Uterus (tissue), 2 donors: ENCODE measurements at regions not wholly inside any gene's neighbourhood (a gene's known extent, or its start where the extent isn't known, plus 50 kb on each side); places are given as distances from the start of the nearest gene placed in this dataset.

Source experiments
- CTCF ChIP-seq, 4 experiments: fragments of 200-600 bp in 2 of 4; fragments of 450-650 bp in 2 of 4; sonication (generic) in 2 of 4; IDR thresholded peaks; one replicate each; pipeline ENCODE4 v1.5.1; 2016 to 2019; ENCODE audit warnings: antibody characterized with exemption in 4 of 4, mild to moderate bottlenecking in 2 of 4, moderate library complexity in 1 of 4
- POLR2A ChIP-seq, 2 donors: fragments of 450-650 bp; IDR thresholded peaks; one replicate each; pipeline ENCODE4 v1.6.1; 2016; ENCODE audit warnings: antibody characterized with exemption in 2 of 2, mild to moderate bottlenecking in 1 of 2, moderate library complexity in 1 of 2

- no peak for TF ChIP-seq CTCF (IDR thresholded peaks at IDR 0.05)
- no peak for TF ChIP-seq POLR2A (IDR thresholded peaks at IDR 0.05)
Observed at GRCh38 chr22:47556473-47556872, 794.0 kb downstream of the TBC1D22A start.
